GM18507 (cell line): ENCODE measurements at regions not wholly inside any gene's neighbourhood (a gene's known extent, or its start where the extent isn't known, plus 50 kb on each side); places are given as distances from the start of the nearest gene placed in this dataset.
A peak's percentile ranks its signal among the peaks of the same experiment; 100 is the strongest.
"Not testable (repeated sequence)": the region's sequence is repeated elsewhere in the genome, so short reads cannot be mapped to it uniquely, and the experiment has no call there.

ENCODE experiments used
- DNase-seq: peaks from one replicate; pipeline ENCODE4 v3.0.0; 2011; ENCODE audit warnings: low read depth; ENCODE audit not compliant: insufficient read length; ENCODE audit errors: extremely low spot score
- FAIRE-seq: peaks from 2 replicates; lab custom pipeline; 2011; peaks lifted over from hg19 to GRCh38; lab: Jason Lieb, UNC

GRCh38 chr15:62639432-62639831 is 403.1 kb upstream of the TPM1 start:
- DNase-seq (no peak), FAIRE-seq (no peak)

GRCh38 chr15:62639906-62640605 is 402.5 kb upstream of the TPM1 start:
- DNase-seq (no peak), FAIRE-seq (no peak)

DNA sequence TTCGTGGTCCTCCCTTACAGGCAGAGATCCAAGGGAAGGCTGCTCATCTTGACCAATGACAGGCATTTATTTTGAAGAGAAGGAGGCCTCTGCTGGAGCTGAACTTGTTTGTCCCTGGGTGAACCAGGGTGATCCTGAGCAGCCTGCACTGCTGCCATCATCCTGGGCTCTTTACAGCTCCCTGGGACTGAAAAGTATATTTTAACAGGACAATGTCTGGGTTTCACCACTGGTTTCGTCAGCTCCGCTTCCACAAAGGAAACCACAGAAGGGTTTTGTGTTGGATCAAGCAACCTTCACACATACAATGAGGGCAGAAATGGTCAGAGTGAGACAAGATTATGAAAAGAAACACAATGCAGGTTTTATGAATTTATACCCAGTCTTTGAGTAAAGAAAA is 400.7 kb upstream of the TPM1 start:
- FAIRE-seq (no peak), DNase-seq (no peak)

DNA sequence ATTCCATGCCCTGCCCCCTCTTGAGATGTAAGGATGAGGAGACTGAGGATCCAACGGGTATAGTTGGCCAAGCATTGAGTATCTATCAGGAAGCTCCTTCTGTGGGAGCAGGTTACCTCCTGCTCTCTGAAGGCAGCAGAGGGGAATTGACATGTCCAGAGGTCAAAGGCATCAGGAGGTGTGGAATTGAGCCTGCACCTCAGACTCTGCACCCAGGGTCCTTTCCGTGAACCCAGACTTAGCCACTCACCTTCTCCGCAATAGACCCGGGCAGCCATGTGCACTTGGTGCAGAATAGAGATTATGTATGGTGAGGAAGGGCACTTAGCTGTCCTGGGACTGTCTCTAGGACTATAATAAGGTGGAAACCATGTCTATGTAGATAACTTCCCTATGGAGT is 399.0 kb upstream of the TPM1 start:
- no peak for DNase-seq
- no peak for FAIRE-seq

DNA sequence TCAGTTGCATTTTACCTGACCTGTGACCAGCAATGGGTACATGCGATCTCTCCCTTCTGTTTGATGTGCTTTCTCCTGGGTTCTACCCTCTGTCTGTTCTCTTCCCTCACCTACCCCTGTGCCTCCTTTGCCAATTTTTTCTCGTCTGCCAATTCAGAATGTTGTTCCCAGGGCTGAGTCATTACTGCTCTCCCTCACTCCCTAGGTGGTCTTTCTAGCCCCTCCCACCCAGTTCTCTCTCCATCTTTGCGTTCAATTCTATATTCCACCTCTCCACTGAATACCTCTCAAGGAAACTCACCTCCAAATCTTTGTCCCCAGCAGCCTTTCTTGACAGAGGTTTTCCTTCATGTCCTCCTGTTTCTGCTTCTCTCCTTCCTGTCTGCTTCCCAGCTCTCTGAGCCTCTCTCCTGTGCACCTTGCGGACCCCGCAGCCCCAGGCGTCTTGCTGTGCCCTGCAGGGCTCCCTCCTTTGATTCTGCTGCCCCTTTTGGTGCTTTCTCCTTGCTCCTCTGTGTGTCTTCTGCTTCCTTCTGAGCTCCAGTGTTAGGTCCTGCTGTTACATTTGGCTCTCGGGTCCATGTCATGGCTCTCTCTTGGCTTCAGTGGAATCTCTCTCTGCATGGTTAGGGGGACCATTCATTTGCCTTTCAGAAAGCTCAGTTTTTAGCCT is 398.2 kb upstream of the TPM1 start:
- no peak for DNase-seq
- no peak for FAIRE-seq

GRCh38 chr15:62644889-62645742 is 397.4 kb upstream of the TPM1 start:
- FAIRE-seq (no peak), DNase-seq (no peak)

GRCh38 chr15:62647202-62647842 is 395.2 kb upstream of the TPM1 start:
- DNase-seq, result no peak

DNA sequence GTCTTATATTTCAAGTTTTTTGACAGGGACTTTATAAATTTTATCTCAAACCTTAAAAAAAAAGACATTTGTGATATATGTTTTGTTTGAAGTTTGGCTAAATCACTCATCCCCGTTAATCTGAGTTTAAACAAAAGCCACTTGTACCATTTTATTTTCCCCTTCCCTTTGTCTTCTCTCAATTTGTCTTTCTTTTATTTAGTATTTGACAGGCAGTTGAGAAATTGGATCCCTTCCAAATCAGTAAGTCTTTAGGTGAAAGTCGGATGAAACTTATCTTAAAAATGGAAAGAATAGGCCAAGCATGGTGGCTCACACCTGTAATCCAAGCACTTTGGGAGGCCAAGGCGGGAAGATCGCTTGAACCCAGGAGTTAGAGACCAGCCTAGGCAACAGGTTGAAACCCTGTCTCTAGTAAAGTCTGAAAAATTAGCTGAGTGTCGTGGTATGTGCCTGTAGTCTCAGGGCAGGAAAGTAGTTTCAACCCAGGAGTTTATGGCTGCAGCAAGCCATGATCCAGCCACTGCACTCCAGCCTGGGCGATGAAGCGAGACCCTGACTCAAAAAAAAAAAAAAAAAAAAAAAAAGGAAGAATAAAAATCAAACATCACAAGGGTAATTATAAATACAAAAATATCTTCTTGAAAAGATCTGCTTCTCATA is 394.6 kb upstream of the TPM1 start:
- DNase-seq (no peak), FAIRE-seq (no peak)

More at GRCh38 chr15:62647202-62647842, 395.2 kb upstream of the TPM1 start:
- no peak for FAIRE-seq

DNA sequence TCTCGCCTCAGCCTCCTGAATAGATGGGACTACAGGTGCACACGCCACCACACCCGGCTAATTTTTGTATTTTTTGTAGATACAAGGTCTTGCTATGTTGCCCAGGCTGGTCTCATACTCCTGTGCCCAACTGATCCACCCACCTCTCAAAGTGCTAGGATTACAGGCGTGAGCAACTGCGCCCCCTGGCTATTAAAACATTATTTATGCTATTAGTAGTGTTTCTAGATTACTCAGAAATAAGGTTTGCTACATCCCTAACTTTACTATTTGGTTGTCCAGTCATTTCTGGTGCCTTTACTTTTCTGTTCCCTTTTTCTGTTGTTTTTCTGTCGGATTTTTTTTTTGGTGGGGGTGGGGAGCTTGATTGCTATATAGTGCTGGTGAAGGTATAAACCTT is 393.6 kb upstream of the TPM1 start:
- no peak for FAIRE-seq
- no peak for DNase-seq

DNA sequence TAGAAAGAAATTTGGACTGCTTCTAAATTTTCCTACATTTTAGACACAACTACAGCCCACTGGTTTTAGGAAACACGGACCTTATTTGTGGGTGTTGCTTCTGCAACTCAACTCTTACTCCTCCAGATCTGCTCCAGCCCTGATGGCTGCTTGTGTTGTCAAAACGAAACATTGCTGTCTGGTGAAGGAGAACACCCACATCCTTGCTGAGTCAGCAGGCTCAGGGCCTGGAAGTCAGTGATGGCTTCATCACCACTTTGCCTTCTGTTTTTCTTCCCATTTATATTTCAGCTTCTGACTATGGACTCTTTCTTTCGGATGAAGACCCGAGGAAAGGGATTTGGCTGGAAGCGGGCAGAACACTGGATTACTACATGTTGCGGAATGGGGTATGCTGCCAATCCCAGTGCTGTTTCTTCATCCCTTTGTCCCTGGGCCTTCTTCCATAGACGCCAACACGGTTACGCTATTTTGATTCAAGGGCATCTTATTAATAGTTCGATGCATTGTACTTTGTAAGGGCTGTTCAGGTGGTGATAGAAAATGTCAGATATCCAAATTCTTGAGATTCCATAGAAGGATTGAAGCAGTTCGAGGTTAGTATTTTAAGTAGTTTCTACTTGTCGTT is 392.6 kb upstream of the TPM1 start:
- peak; percentile 44 for DNase-seq
- FAIRE-seq, result peak; percentile 93

- DNase-seq (no peak), FAIRE-seq (no peak)
Measured at GRCh38 chr15:62653122-62653521, 389.4 kb upstream of the TPM1 start.

DNA sequence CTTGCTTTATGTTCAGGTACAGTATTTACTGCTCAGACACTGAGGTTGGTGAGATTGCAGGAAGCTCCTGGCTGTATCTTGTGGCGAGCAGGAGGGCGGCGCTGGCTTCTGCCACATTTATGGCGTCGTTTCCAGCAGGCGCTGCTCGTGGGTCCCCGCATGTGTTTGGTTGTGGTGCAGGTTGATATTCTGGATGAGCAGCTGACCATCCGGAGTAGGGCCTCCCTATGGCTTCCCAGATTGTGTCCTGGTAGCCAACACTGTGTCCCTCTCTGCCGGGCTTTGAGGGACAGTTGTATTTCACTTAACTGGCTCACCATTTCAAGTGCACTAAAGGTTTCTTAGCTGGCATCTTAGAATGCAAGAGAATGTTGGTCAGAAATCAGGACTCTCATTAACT is 386.5 kb upstream of the TPM1 start:
- FAIRE-seq, result no peak
- DNase-seq, result no peak

DNA sequence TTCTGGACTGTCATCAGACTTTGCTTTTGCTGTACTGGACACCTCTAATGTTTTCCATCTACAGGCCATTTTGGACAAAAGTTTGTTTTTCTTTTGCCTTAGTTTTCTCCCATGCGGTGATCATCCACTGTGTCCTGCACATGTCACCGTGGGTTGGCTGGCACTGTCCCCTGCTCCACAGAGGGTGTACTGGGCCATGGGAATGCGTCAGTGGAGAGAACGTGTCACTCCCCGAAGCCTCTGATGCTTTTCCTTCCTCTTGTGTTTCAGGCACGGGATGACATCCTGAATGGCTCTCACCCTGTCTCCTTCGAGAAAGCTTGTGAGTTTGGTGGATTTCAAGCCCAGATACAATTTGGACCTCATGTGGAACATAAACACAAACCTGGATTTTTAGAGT is 385.0 kb upstream of the TPM1 start:
- not testable (repeated sequence) for FAIRE-seq, DNase-seq

- DNase-seq, result peak; percentile 12
- FAIRE-seq, result peak; percentile 80
Measured at GRCh38 chr15:62658498-62658897, 384.0 kb upstream of the TPM1 start.

GRCh38 chr15:62663547-62663946 is 379.0 kb upstream of the TPM1 start:
- DNase-seq (no peak), FAIRE-seq (no peak)

DNA sequence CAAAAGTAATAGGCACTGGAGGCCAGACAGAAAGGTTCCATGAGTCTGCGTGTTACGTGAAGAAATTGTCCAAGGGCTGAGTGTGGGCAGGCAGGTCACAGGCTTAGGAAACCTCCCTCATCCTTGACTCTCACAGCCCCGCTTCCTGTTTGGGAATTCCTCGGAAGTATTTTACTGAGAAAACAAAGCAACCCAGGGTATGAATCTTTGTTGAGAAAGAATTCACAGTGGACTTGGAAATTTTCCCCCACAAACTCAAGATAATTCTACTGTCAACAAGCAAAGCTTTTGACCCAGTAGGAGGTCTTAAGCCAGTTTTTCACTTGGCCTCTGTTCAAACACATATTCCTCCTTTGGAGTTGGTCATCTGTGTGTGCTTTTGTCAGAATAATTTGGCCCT is 377.1 kb upstream of the TPM1 start:
- FAIRE-seq (no peak), DNase-seq (no peak)

DNA sequence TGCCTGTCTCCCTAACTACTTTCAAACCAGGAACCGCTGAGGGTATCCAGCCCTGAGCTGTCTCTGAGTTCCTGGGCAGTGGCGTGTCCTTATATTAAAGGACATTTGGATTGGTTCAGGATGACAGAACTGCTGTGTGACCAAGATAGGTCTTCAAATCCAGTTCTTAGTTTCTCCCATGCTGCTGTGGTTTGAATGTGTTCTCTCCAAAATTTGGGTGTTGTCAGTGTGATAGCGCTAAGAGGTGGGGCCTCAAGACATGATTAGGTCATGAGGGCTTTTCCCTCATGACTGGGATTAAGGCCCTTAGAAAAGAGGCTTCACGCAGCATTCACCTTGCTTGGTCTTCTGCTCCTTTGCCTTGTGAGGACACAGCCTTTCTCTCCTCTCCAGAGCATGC is 376.5 kb upstream of the TPM1 start:
- no peak for FAIRE-seq

GRCh38 chr15:62672268-62672667 is 370.3 kb upstream of the TPM1 start:
- DNase-seq, result no peak
- FAIRE-seq, result no peak

More for the DNA sequence above, 376.5 kb upstream of the TPM1 start:
- DNase-seq, result no peak

- no peak for DNase-seq
- FAIRE-seq, result no peak
Measured at GRCh38 chr15:62676891-62677290, 365.7 kb upstream of the TPM1 start.
